Endothelial cell of umbilical vein (primary cell): ENCODE measurements at regions not wholly inside any gene's neighbourhood (a gene's known extent, or its start where the extent isn't known, plus 50 kb on each side); places are given as distances from the start of the nearest gene placed in this dataset.
"Not testable (repeated sequence)": the region's sequence is repeated elsewhere in the genome, so short reads cannot be mapped to it uniquely, and the experiment has no call there.

Experiments used
- BruUV-seq: library from RNA; stranded (reverse); fragments of 400-500 nt; replicated peaks from 2 replicates; lab custom pipeline; 2021; lab: Mats Ljungman, UMichigan
- CTCF ChIA-PET: fragments of 300-600, 350-600 bp; sonication (Branson Sonifier 250); formaldehyde crosslinking; loops from one replicate; lab custom pipeline; 2021; ENCODE audit warnings: antibody characterized with exemption, inconsistent platforms; lab: Charles Lee
- POLR2A ChIA-PET: fragments of 300-600, 350-600 bp; sonication (Branson Sonifier 250); formaldehyde crosslinking; loops from one replicate; lab custom pipeline; 2021; ENCODE audit warnings: antibody characterized with exemption, inconsistent platforms; lab: Charles Lee
- DNase-seq: peaks from one replicate; pipeline ENCODE4 v3.0.0-alpha.2; 2011; ENCODE audit warnings: low read depth, low spot score
- FAIRE-seq: peaks from 2 replicates; lab custom pipeline; 2011; peaks lifted over from hg19 to GRCh38; lab: Jason Lieb, UNC
- H2AFZ ChIP-seq: 2 replicates; pipeline ENCODE4 v1.6.0; 2012; ENCODE audit warnings: low read depth, low read length, control low read depth, inconsistent platforms
- H3K27ac ChIP-seq: 2 replicates; pipeline ENCODE4 v1.5.1; 2011; ENCODE audit warnings: low read depth, mild to moderate bottlenecking, control low read depth, low read length, moderate library complexity; ENCODE audit not compliant: insufficient read depth
- H3K27me3 ChIP-seq, 2 experiments: 2 replicates each; pipeline versions ENCODE4 v1.6.0 to v1.6.1; 2011; ENCODE audit warnings: low read length in 2 of 2, mixed read lengths in 1 of 2; ENCODE audit not compliant: control insufficient read depth in 2 of 2, insufficient read depth in 2 of 2
- H3K36me3 ChIP-seq, 2 experiments: 2 replicates in 1 of 2; 3 replicates in 1 of 2; pipeline ENCODE4 v1.5.1; 2011; ENCODE audit warnings: low read length in 2 of 2, mild to moderate bottlenecking in 1 of 2, moderate library complexity in 1 of 2; ENCODE audit not compliant: control insufficient read depth in 2 of 2, insufficient read depth in 2 of 2; ENCODE audit errors: extremely low read depth in 1 of 2
- H3K4me1 ChIP-seq: 3 replicates; pipeline ENCODE4 v1.5.1; 2011; ENCODE audit warnings: mild to moderate bottlenecking, low read length; ENCODE audit not compliant: control insufficient read depth, insufficient read depth; ENCODE audit errors: extremely low read depth
- H3K4me2 ChIP-seq: 2 replicates; pipeline ENCODE4 v1.6.1; 2011; ENCODE audit warnings: low read length, control low read depth, mixed read lengths; ENCODE audit not compliant: insufficient read depth
- H3K4me3 ChIP-seq, 3 experiments: fragments of 200-600 bp in 1 of 3; sonication (generic), shearing (Covaris generic) in 1 of 3; replicated peaks in 1 of 3; 2 replicates each; pipeline ENCODE4 v1.5.1; 2011 to 2016; ENCODE audit warnings: control low read depth in 3 of 3, low read length in 3 of 3, mild to moderate bottlenecking in 2 of 3, inconsistent platforms in 1 of 3, low read depth in 1 of 3, moderate library complexity in 1 of 3; ENCODE audit not compliant: insufficient read depth in 1 of 3
- H3K79me2 ChIP-seq: 2 replicates; pipeline ENCODE4 v1.6.0; 2012; ENCODE audit warnings: low read length, inconsistent platforms; ENCODE audit not compliant: control insufficient read depth, insufficient read depth
- H3K9ac ChIP-seq: replicated peaks from 2 replicates; pipeline ENCODE3; 2011; ENCODE audit warnings: low read length, control low read depth; ENCODE audit not compliant: insufficient read depth; ENCODE audit errors: extremely low read depth
- H3K9me1 ChIP-seq: replicated peaks from 3 replicates; pipeline ENCODE4 v1.6.0; 2011; ENCODE audit warnings: mild to moderate bottlenecking, low read length; ENCODE audit not compliant: control insufficient read depth, insufficient read depth; ENCODE audit errors: extremely low read depth
- H3K9me3 ChIP-seq: replicated peaks from 2 replicates; pipeline ENCODE4 v1.5.1; 2012; ENCODE audit warnings: low read length, inconsistent platforms; ENCODE audit not compliant: control insufficient read depth, insufficient read depth
- H4K20me1 ChIP-seq: replicated peaks from 2 replicates; pipeline ENCODE3; 2011; ENCODE audit warnings: mild to moderate bottlenecking, low read length; ENCODE audit not compliant: control insufficient read depth, insufficient read depth; ENCODE audit errors: extremely low read depth
- EZH2 ChIP-seq: IDR thresholded peaks from 2 replicates; pipeline ENCODE4 v1.6.1; 2012; ENCODE audit warnings: borderline replicate concordance, low read depth, mild to moderate bottlenecking, moderate library complexity, low read length, inconsistent platforms; ENCODE audit not compliant: severe bottlenecking
- FOS ChIP-seq: IDR thresholded peaks from 2 replicates; pipeline ENCODE4 v1.6.1; 2011; ENCODE audit warnings: mild to moderate bottlenecking, low read length, moderate library complexity, borderline replicate concordance; ENCODE audit not compliant: insufficient read depth
- GATA2 ChIP-seq: IDR thresholded peaks from 2 replicates; pipeline ENCODE4 v1.7.0; 2011; ENCODE audit warnings: low read depth, mild to moderate bottlenecking, moderate library complexity, mixed read lengths, low read length; ENCODE audit not compliant: insufficient read length, insufficient read depth
- POLR2AphosphoS5 ChIP-seq: IDR thresholded peaks from 2 replicates; pipeline ENCODE4 v1.6.1; 2012; ENCODE audit warnings: low read depth, mild to moderate bottlenecking, control low read depth, low read length, moderate library complexity; ENCODE audit not compliant: insufficient read depth
- dilution Hi-C: fragments of 300-500 bp; cut with MboI; formaldehyde crosslinking; loops from one replicate; pipeline ENCODE4 v1.15.0; 2019; ENCODE audit warnings: low sequenced_read_pairs; ENCODE audit not compliant: extremely low pct_ligation_motif_present
- intact Hi-C: fragments of 100-400 bp; cut with micrococcal nuclease; formaldehyde crosslinking; loops from one replicate; pipeline ENCODE4 v1.10.0; 2022
- TF ChIP-seq, protein P1 (sequence below), 2 donors: IDR thresholded peaks; 1 replicate in 1 of 2; 2 replicates in 1 of 2; pipeline ENCODE4 v1.5.1; 2011; ENCODE audit warnings: low read length in 2 of 2, mild to moderate bottlenecking in 2 of 2, moderate library complexity in 2 of 2, control low read depth in 1 of 2, inconsistent platforms in 1 of 2, low read depth in 1 of 2; ENCODE audit not compliant: insufficient read depth in 1 of 2; ENCODE audit errors: extremely low read depth in 1 of 2

GRCh38 chr3:81829937-81830336, 68.5 kb upstream of the GBE1 start:
- Histone ChIP-seq H3K79me2 (no peaks in the 10 kb centered on the region), H3K27me3 (no peaks in the 10 kb centered on the region), H3K27ac (no peak overlapping the region), H3K9me1 (no peaks in the 10 kb centered on the region), H3K4me2 (no peak overlapping the region), H2AFZ (no peak overlapping the region), H3K36me3 (no peaks in the 10 kb centered on the region), H4K20me1 (no peaks in the 10 kb centered on the region), H3K4me3 (no peak overlapping the region), H3K9ac (no peak overlapping the region), H3K4me1 (no peaks in the 10 kb centered on the region), H3K9me3 (no peaks in the 10 kb centered on the region)
- dilution Hi-C loops = no loop called here
- no peak for DNase-seq
- TF ChIP-seq GATA2 = no peak
- TF ChIP-seq, protein P1, sequence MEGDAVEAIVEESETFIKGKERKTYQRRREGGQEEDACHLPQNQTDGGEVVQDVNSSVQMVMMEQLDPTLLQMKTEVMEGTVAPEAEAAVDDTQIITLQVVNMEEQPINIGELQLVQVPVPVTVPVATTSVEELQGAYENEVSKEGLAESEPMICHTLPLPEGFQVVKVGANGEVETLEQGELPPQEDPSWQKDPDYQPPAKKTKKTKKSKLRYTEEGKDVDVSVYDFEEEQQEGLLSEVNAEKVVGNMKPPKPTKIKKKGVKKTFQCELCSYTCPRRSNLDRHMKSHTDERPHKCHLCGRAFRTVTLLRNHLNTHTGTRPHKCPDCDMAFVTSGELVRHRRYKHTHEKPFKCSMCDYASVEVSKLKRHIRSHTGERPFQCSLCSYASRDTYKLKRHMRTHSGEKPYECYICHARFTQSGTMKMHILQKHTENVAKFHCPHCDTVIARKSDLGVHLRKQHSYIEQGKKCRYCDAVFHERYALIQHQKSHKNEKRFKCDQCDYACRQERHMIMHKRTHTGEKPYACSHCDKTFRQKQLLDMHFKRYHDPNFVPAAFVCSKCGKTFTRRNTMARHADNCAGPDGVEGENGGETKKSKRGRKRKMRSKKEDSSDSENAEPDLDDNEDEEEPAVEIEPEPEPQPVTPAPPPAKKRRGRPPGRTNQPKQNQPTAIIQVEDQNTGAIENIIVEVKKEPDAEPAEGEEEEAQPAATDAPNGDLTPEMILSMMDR (IDR thresholded peaks at IDR 0.05; ENCODE audit: extremely low read depth in 1 of 2, insufficient read depth in 1 of 2, low read depth in 1 of 2, low read length in 2 of 2) = no peak
- TF ChIP-seq FOS = no peak
- no peak for TF ChIP-seq POLR2AphosphoS5
- TF ChIP-seq EZH2 = no peak
- FAIRE-seq = no peak
- CTCF ChIA-PET = no interaction called here
- POLR2A ChIA-PET = no interaction called here
- no TSS peak for BruUV-seq
- intact Hi-C loops = no loop called here

DNA sequence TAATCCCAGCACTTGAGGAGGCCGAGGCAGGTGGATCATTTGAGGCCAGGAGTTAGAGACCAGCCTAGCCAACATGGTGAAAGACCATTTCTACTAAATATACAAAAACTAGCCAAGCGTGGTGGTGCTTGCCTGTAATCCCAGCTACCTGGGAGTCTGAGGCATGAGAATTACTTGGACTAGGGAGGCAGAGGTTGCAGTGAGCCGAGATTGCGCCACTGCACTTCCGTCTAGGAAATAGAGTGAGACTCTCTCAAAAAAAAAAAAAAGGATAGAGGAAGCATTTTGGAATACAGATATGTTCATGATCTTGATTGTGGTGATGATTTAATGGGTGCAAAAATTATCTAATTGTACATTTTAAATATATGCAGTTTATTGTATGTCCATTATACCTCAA, 67.8 kb upstream of the GBE1 start:
- H3K9me1 ChIP-seq, H3K9me3 ChIP-seq, CTCF ChIA-PET, H3K4me3 ChIP-seq, H4K20me1 ChIP-seq, H3K4me1 ChIP-seq, H3K4me2 ChIP-seq, H3K36me3 ChIP-seq, H3K9ac ChIP-seq, H3K27ac ChIP-seq, intact Hi-C loops, FAIRE-seq, H2AFZ ChIP-seq, BruUV-seq, POLR2A ChIA-PET, H3K79me2 ChIP-seq, DNase-seq, dilution Hi-C loops, H3K27me3 ChIP-seq: not testable (repeated sequence)
